ENCODE measurements at regions not wholly inside any gene's neighbourhood (a gene's known extent, or its start where the extent isn't known, plus 50 kb on each side); places are given as distances from the start of the nearest gene placed in this dataset.

- TF ChIP-seq POLR2A (IDR thresholded peaks at IDR 0.05) (no peak), POLR2AphosphoS5 (IDR thresholded peaks at IDR 0.05) (no peak), EP300 (IDR thresholded peaks at IDR 0.05) (no peak), CTCF (IDR thresholded peaks at IDR 0.05) (no peak)
- no peak for ATAC-seq
- H3K27me3 ChIP-seq = no peaks in the 10 kb centered on the region
- WGBS, 2 donors (ENCODE audit: low coverage in 1 of 2) = 89 to 94% methylated on average over 2 to 7 of the region's 9 CpGs
- H3K4me1 ChIP-seq = no peaks in the 10 kb centered on the region
- H3K27ac ChIP-seq = no peak overlapping the region
- no peaks in the 10 kb centered on the region for H3K36me3 ChIP-seq
- peaks cover 0 to 8% (median 0%) of the 10 kb centered on the region in 3 donors for H3K9me3 ChIP-seq
- H3K4me3 ChIP-seq = no peak overlapping the region
These were observed 119.2 kb upstream of the SCAF11 start for GRCh38 chr12:46109343-46110222.

- Histone ChIP-seq H3K4me1 (no peaks in the 10 kb centered on the region), H3K36me3 (no peaks in the 10 kb centered on the region), H3K27me3 (no peaks in the 10 kb centered on the region), H3K27ac (no peak overlapping the region), H3K4me3 (no peak overlapping the region), H3K9me3 (peaks cover 0 to 8% (median 0%) of the 10 kb centered on the region in 3 donors)
- no peak for ATAC-seq
- no peak for TF ChIP-seq POLR2AphosphoS5 (IDR thresholded peaks at IDR 0.05)
- TF ChIP-seq CTCF (IDR thresholded peaks at IDR 0.05) = no peak
- TF ChIP-seq POLR2A (IDR thresholded peaks at IDR 0.05) = no peak
- no peak for TF ChIP-seq EP300 (IDR thresholded peaks at IDR 0.05)
- WGBS, 2 donors (ENCODE audit: low coverage in 1 of 2) = 100% methylated on average over 1 of the region's 1 CpG
These were observed 118.3 kb upstream of the SCAF11 start for GRCh38 chr12:46108721-46109120.

DNA sequence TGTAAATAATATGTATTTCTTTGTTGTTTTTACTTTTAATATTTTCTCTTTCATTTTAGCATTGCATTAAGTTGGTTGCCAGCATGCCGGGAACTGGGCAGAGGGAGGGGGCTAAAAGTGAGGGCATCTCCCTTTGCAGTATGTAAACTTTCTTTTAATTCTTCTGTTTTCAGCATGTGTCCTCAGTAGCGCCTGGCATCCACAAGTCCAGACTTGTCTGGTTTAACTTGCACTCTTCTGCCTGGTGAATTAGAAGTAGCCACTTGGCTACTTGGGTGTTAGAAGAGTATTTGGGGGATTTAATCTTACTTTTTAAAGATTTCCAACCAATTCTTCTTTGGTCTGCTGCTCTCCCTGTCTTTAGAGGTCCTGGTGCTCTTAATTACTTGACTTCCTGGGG, 117.2 kb upstream of the SCAF11 start:
- Histone ChIP-seq H3K4me3 (no peak overlapping the region), H3K9me3 (peaks cover 0 to 6% (median 0%) of the 10 kb centered on the region in 3 donors), H3K36me3 (no peaks in the 10 kb centered on the region), H3K27me3 (no peaks in the 10 kb centered on the region), H3K4me1 (no peaks in the 10 kb centered on the region), H3K27ac (no peak overlapping the region)
- 85 to 92% methylated on average over 1 to 2 of the region's 2 CpGs for WGBS, 2 donors (ENCODE audit: low coverage in 1 of 2)
- no peak for TF ChIP-seq POLR2A (IDR thresholded peaks at IDR 0.05)
- no peak for TF ChIP-seq EP300 (IDR thresholded peaks at IDR 0.05)
- TF ChIP-seq POLR2AphosphoS5 (IDR thresholded peaks at IDR 0.05) = no peak
- no peak for TF ChIP-seq CTCF (IDR thresholded peaks at IDR 0.05)
- no peak for ATAC-seq

DNA sequence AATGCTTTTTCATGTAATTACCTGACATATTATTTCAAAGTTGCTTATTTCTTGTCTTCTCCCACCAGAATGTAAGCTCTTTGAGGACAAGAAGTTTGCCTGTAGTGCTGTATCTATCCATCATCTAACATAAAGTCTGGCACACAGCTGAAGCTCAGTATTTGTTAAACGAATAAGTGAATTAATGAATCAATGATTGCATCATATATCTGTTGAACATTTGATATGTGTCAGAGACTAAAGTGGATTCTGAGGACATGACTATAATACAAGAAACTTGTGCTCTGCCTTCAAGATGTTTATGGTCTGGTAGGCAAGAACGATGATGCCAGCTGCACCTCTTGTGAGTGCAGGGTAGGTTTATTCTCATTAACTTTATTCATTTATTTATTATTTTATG, 115.4 kb upstream of the SCAF11 start:
- no peaks in the 10 kb centered on the region for H3K9me3 ChIP-seq

More for the DNA sequence above, 115.4 kb upstream of the SCAF11 start:
- H3K4me1 ChIP-seq = no peaks in the 10 kb centered on the region
- WGBS, 2 donors (ENCODE audit: low coverage in 1 of 2) = 75 to 82% methylated on average over 1 to 2 of the region's 2 CpGs
- H3K36me3 ChIP-seq = no peaks in the 10 kb centered on the region
- H3K4me3 ChIP-seq = no peak overlapping the region
- TF ChIP-seq EP300 (IDR thresholded peaks at IDR 0.05) = no peak
- TF ChIP-seq POLR2AphosphoS5 (IDR thresholded peaks at IDR 0.05) = no peak
- TF ChIP-seq POLR2A (IDR thresholded peaks at IDR 0.05) = no peak
- no peak for TF ChIP-seq CTCF (IDR thresholded peaks at IDR 0.05)
- no peaks in the 10 kb centered on the region for H3K27me3 ChIP-seq
- ATAC-seq = no peak
- H3K27ac ChIP-seq = no peak overlapping the region

Data from gastroesophageal sphincter (tissue), 4 donors.